Upper lobe of right lung (tissue), 1 donor: ENCODE measurements at regions not wholly inside any gene's neighbourhood (a gene's known extent, or its start where the extent isn't known, plus 50 kb on each side); places are given as distances from the start of the nearest gene placed in this dataset.

Experiments used
- ATAC-seq: fragments of 200-7000 bp; cut with Tn5 transposase; one replicate; pipeline ENCODE4 v1.9.1; 2020; ENCODE audit warnings: mild to moderate bottlenecking, moderate library complexity
- DNase-seq: peaks from one replicate; pipeline ENCODE4 v3.0.0-alpha.2; 2020
- H3K27ac ChIP-seq: fragments of 200-600 bp; one replicate; pipeline ENCODE4 v1.8.0; 2022
- H3K27me3 ChIP-seq: fragments of 200-600 bp; one replicate; pipeline ENCODE4 v1.8.0; 2022; ENCODE audit warnings: mild to moderate bottlenecking
- H3K36me3 ChIP-seq: fragments of 200-600 bp; one replicate; pipeline ENCODE4 v1.8.0; 2022
- H3K4me1 ChIP-seq: fragments of 200-600 bp; one replicate; pipeline ENCODE4 v1.8.0; 2022
- H3K4me3 ChIP-seq: fragments of 200-600 bp; one replicate; pipeline ENCODE4 v1.8.0; 2022; ENCODE audit warnings: mild to moderate bottlenecking
- H3K9me3 ChIP-seq: fragments of 200-600 bp; one replicate; pipeline ENCODE4 v1.8.0; 2022
- CTCF ChIP-seq: fragments of 200-600 bp; IDR thresholded peaks from one replicate; pipeline ENCODE4 v1.8.0; 2022; ENCODE audit warnings: antibody characterized with exemption
- intact Hi-C: fragments of 100-400 bp; cut with DNase I; formaldehyde crosslinking; loops from one replicate; pipeline ENCODE4 v1.11.0; 2022
- donor health status: DM: no; HTN: yes; CAD: no; lungs with severe emphysema.

- DNase-seq (no peak), ATAC-seq (no peak)
- intact Hi-C loops = no loop called here
Measured at GRCh38 chr16:22663389-22664064, 150.4 kb upstream of the HS3ST2 start.

GRCh38 chr16:22664132-22664531 lies 149.8 kb upstream of the HS3ST2 start:
- peak; percentile 22 for ATAC-seq
- Histone ChIP-seq H3K36me3 (no peaks in the 10 kb centered on the region), H3K4me1 (no peaks in the 10 kb centered on the region), H3K9me3 (no peaks in the 10 kb centered on the region), H3K27me3 (peaks cover 9% of the 10 kb centered on the region), H3K27ac (no peak overlapping the region), H3K4me3 (no peak overlapping the region)
- intact Hi-C loops = no loop called here
- no peak for TF ChIP-seq CTCF
- no peak for DNase-seq

More at GRCh38 chr16:22663389-22664064, 150.4 kb upstream of the HS3ST2 start:
- peaks cover 9% of the 10 kb centered on the region for H3K27me3 ChIP-seq
- no peak for TF ChIP-seq CTCF
- H3K36me3 ChIP-seq = no peaks in the 10 kb centered on the region
- H3K9me3 ChIP-seq = no peaks in the 10 kb centered on the region
- H3K27ac ChIP-seq = no peak overlapping the region
- no peaks in the 10 kb centered on the region for H3K4me1 ChIP-seq
- H3K4me3 ChIP-seq = no peak overlapping the region

- Histone ChIP-seq H3K27ac (no peak overlapping the region), H3K4me3 (no peak overlapping the region), H3K4me1 (no peaks in the 10 kb centered on the region), H3K27me3 (peaks cover 9% of the 10 kb centered on the region), H3K36me3 (no peaks in the 10 kb centered on the region), H3K9me3 (no peaks in the 10 kb centered on the region)
- DNase-seq = no peak
- peak; percentile 4 for ATAC-seq
- no peak for TF ChIP-seq CTCF
- intact Hi-C loops = no loop called here
Measured at GRCh38 chr16:22664561-22664997, 149.4 kb upstream of the HS3ST2 start.

- H3K9me3 ChIP-seq = no peaks in the 10 kb centered on the region
Measured at GRCh38 chr16:22665048-22665797, 148.7 kb upstream of the HS3ST2 start.

GRCh38 chr16:22665803-22666202 lies 148.2 kb upstream of the HS3ST2 start:
- intact Hi-C loops = no loop called here
- peaks cover 9% of the 10 kb centered on the region for H3K27me3 ChIP-seq
- TF ChIP-seq CTCF = no peak

More at GRCh38 chr16:22665048-22665797, 148.7 kb upstream of the HS3ST2 start:
- DNase-seq (no peak), ATAC-seq (no peak)
- Histone ChIP-seq H3K36me3 (no peaks in the 10 kb centered on the region), H3K27ac (no peak overlapping the region), H3K4me1 (no peaks in the 10 kb centered on the region), H3K4me3 (no peak overlapping the region), H3K27me3 (peaks cover 9% of the 10 kb centered on the region)
- TF ChIP-seq CTCF = no peak
- intact Hi-C loops = no loop called here

More at GRCh38 chr16:22665803-22666202, 148.2 kb upstream of the HS3ST2 start:
- ATAC-seq (no peak), DNase-seq (no peak)
- H3K4me1 ChIP-seq = no peaks in the 10 kb centered on the region
- no peaks in the 10 kb centered on the region for H3K9me3 ChIP-seq
- no peaks in the 10 kb centered on the region for H3K36me3 ChIP-seq
- no peak overlapping the region for H3K4me3 ChIP-seq
- no peak overlapping the region for H3K27ac ChIP-seq
